NCI-H748 (cell line): ENCODE measurements at regions not wholly inside any gene's neighbourhood (a gene's known extent, or its start where the extent isn't known, plus 50 kb on each side); places are given as distances from the start of the nearest gene placed in this dataset.

Experiments
- DNase-seq: peaks from one replicate; lab custom pipeline; 2025; ENCODE audit not compliant: unreplicated experiment; lab: John Stamatoyannopoulos, UW

DNA sequence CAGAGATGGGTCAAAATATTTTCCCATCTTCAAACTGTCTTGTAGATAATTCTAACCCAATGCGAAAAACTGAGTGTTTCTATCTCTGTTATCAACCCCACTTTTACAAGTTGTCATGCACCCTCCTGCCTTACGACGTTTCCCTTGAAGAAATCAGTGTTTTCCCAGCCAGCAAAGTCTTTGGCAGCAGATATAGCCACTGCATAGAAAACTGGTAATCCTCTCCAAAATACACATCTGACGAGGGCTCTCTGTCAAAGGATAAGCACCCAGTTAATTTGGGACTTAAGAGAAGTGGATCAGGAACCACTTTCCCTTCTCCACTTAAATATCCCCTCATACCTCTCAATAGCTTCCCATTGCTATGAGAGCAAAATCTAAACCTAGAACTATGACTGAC lies 351.9 kb upstream of the MIR17HG start:
- no peak for DNase-seq

DNA sequence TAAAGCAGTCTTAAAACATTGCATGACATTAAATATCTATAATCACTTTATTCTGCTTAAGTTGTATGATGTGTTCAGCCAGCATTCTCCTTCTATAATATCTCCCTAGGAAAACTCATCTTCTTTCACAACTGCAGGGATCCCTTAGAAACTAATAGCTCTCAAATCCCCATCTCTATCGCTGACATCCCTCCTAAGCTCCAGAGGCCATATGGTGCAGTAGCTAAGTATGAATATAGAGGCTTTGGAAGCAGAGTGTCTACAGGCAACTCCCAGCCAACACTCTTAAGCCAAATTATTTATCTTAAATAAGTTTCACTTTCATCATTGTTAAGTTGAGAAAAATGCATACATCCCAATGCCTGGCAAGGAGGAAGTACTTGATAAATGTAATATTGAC lies 349.5 kb upstream of the MIR17HG start:
- no peak for DNase-seq

DNA sequence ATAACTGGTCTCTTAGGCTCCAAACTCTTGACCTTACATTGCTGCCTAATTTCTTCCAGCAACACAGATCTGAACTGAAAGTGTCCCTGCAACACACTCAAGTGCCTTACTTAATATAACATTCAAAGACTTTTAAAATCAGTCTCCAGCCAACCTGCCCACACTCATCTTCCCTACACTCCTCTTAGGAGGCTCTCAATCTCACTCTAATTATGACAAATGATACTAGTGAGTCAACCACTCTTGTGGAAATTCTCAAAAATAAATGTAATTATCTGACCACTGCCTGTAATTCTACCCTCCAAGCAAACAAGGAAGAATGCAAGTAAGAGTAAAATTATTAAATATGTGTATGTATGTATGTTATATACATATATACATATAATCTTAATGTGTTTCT lies 348.1 kb upstream of the MIR17HG start:
- DNase-seq, result no peak

DNA sequence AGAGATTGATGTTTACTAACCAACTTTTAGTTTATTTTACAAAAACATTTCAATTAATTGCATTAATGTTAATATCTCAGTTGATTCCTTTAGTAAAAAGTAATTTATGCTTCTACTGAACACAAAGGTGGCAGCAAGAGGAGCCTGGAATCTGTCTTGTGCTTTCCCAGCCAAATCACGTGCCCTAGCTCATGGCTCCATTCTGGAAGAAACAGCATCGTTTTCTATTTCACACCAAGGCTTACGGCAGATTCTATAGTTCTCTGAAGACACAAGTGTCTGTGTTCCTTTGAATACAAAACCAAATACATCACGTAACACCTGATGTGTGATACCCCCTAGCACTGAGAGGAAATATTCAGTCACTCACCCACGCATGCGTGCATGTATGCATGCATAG lies 346.1 kb upstream of the MIR17HG start:
- no peak for DNase-seq

DNA sequence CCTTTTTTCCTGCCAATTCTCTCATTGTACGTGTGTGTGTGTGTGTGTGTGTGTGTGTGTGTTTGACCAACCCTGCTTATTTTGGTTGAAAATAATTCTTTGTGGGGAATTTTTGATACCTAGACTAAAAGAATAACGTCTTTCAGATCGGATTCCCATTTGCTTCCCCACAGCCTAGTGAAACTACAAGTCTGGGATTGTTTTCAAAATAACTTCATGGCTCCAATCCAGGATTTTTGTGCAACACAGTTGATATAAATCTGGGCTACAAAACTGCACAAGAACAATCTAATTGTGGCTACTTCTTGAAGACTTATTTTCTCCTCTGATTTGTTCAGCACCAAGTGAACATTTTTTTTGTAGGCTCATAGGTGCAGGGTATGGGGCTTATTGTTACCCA lies 332.8 kb upstream of the MIR17HG start:
- DNase-seq, result no peak

DNA sequence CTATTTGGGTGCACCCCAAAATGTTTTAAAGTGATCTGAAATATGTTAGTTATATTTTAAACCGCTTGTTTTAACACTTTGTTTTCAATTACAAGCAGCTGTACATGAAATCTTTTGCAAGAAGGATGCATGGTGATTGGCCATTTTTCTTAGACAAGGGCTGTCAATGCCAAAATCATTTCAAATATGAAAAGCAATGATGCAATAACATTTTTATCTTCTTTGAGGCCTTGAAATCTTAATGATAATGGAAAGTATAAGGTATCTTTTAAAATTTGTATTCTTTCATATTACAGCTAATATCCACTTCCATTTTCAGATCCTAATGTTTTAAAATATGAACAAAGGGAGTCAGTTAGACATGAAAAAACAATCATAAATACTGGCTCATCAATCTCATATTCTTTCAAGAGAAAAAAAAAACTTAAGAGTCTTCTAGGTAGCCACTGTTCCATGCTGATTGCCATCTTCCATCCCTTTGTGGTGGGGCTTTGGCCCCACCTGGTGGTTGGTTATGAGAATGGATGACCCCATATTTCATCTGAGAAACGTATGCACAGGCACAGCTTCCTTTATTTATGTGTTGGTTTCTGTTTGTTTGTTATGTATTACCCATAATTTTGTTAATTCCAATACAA lies 330.3 kb upstream of the MIR17HG start:
- peak; percentile 68 for DNase-seq

DNA sequence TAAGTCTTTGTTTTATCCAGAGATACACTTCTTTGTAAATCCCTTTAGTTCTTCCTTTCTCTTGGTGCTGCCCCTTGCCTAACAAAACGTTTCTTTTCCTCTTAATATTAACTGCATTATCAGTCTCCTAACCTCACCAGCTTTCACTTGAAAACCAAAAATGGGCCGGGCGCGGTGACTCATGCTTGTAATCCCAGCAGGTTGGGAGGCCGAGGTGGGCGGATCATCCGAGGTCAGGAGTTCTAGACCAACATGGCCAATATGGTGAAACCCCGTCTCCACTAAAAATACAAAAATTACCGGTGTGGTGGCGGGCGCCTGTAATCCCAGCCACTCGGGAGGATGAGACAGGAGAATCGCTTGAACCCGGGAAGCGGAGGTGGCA lies 329.8 kb upstream of the MIR17HG start:
- peak; percentile 39 for DNase-seq

DNA sequence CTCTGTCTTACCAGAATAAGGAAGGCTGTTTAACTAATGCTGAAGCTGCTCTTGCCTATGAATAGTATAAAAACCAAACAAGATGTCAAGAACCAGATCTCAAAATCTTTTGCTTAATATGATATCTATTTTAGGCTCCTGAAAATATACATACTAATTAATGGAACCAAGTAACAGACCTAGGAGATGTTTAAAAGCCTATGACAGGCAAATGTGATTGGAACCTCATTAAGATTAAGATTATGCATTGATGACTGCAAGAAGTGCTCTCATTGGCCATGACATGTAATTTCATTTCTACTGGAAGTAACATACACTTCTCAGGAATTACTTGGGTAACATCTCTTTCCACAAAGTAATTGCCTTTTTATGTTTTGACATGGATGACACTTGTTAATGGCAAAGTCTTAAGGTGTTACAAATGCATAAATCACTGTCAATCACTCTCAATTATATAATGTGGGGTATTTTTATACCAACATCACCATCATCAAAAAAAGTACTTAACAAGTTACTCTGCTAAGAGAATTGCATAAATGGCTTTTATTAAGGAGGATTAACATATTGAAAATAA lies 326.9 kb upstream of the MIR17HG start:
- DNase-seq, result no peak

DNA sequence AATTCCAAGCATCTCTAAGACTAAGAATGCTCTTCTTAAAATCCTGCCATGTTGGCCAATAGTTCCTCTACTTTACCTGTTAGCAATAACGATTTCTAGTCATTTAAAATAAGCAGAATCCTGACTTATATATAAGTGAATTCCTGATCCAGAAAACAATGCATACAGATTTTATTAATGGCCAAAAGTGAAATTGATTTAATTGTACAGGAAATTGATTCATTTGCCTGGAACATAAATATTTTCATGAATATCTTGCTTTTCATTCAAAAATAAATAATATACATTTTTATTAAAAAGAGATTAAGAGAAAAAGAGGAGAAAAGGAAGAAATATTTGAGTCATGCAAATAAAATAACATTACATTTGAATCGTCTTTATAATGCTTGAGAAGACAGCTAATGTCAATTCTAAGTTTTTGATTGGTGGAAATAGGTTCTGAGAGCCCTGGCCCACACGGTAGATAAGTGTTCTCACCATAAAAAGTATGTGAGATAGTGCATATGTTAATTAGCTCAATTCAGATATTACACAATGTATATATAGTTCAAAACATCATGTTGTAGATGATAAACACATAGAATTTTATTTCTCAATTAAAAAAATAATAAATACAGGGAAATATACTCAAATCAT lies 323.2 kb upstream of the MIR17HG start:
- no peak for DNase-seq

DNA sequence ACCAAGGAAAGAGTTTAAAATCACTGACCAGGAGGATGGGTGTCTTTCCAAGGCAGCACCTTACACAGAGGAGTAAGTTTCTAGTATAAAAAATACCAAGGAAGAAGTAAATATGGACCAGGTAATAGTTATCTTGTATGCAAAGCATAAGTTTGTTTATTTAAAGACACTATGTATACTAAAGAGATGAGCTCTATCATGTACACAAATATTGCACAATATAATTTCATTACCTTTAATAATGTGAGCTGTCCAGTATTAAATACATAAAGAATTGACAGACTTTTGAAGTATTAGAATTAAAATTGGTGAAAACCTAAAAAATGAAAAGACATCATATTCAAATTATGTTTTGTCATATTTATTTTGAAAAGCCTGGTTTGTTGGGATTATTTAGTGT lies 322.0 kb upstream of the MIR17HG start:
- no peak for DNase-seq

DNA sequence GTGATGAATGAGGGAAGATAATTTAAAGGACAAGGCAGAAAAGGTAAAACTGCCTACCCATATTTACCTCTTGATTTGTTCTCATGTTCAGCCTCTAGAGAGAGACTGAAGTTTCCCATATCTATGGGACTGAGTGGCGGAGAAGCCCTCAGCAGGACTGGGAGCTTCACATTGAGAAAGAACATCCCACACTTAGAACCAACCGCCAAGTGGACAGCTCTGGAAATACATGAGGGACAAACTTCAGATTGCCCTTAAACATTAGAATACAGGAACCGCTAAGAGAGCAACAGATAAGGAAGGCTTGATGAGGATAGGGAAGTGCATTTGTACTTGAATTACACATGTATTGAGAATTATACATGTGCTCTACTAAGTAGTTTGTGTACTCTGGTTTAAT lies 316.0 kb upstream of the MIR17HG start:
- DNase-seq, result no peak

DNA sequence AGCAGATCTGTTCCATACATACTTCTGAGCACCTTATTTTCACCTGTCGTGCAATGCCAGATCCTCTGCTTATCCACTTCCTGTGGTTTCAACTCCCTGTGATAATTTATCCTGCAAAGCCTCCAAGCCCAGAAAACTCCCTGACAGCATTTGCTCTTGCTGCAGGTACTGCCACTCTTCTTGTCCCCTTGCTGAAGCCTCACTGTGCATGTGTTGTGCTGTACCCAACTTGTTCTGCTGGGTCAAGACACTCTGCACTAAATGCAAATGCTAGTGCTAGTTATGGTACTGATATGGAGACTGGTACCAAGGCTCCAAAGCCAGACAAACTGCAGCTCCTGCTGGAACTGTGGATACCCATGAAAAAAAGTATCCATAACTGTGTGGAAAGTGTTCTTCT lies 315.4 kb upstream of the MIR17HG start:
- DNase-seq, result no peak

DNA sequence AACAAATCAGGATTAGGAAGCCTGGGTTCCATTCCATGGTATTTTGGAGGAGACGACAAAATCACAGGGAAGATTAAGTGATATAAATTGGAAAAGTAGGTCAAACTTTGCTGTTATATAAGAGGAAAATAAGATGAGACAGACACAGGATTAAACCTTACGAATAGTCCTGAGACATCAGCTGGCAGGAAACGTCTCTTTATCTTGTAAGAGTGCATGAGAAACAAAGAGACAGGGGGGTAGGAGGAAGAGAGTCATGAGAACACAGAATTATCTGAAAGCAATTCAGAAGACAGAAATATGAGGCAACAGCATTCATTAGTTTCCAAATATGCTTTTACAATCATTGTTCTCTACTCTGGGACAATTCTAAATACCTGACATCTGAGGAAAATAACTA lies 310.6 kb upstream of the MIR17HG start:
- no peak for DNase-seq

DNA sequence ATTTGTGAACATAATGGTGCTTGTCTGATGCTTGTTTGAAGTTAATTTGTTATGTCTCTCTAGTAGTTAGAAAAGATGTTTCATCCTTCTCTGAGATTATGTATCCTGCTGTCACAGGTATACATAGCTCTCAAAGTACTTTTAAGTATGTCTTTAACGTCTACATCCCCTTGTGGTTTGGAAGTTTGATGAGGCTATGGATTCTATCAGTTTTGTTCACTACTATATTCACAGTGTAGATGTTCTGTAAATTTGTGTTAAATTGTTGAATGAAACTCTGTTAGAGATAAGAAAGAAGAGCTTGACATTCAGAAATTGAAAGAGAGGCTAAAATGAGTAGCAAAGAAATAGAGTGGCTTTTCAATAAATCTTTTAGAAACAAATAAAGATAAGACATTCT lies 304.6 kb upstream of the MIR17HG start:
- DNase-seq, result no peak

DNA sequence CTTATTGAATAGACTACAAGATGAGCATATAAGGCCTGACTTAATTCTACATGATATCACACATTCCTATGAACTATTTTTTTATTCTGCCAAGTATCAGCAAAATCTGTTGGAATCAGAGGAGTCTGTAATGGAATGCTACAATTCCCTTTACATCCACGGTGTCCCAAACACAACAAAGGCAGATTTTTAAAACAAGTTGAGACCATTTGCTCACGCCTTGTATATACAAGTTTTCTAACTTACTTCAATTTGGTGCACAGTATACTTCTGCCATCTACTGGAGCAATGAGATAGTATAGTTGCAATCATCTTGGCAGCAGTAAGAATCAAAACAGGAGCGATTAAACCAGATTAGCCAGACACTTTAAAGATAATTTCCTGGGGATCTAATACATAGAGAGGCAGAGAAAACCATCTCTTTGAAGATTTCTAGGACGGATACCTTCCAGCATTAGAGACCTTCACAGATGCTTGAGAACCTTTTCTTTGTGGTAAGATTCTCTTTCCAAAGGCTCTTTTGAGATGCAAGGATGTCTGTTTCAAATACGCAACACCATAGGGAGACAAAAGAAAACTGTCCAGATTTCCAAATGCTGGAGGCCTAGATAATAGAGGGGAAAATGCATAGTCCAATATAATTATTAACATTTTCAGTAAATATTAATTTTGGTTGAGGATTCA lies 302.0 kb upstream of the MIR17HG start:
- DNase-seq, result peak; percentile 29

DNA sequence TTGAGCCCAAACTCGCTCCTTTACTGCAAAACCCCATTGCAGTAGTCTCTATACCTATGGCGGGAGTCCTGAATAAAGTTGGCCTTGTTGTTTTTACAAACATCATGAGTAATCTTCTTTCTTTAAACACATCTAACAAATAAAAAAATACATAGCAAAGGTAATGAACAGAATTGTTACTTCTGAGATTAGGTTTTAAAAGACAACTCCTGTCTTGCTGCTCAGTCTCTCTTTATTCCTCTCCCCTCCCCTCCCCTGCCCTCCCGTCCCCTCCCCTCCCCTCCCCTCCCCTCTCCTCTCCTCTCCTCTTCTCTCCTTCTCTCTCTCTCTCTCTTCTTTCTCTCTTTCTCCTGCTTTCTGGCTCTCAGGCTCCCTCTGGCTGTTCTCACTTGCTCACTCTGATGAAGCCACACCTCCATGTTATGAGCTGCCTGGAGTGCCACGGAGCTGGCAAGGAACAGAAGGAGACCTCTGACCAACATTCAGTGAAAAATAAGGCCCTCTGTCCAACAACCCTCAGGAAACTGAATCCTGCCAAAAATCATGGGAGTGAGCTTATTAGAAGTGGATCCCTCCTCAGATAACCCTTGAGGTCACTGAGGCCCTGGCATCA lies 300.7 kb upstream of the MIR17HG start:
- no peak for DNase-seq

DNA sequence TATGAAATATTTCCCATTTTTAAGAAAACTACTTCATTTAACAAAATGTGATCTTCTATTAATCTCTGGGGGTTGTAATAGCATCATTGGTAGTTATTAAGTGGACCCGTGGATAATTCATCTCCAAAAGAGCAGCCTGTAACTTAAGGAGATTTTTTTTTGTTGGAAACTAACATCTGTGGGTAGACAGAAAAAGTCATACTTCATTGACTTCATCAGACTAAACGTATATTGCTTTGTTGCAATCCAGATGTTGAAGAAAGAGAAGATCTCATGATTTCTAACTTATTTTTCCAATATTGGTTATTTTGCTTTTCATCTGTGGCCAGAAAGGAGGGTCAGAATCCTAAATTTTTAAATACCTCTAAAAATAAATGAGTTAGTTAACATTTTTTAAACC lies 296.5 kb upstream of the MIR17HG start:
- no peak for DNase-seq

DNA sequence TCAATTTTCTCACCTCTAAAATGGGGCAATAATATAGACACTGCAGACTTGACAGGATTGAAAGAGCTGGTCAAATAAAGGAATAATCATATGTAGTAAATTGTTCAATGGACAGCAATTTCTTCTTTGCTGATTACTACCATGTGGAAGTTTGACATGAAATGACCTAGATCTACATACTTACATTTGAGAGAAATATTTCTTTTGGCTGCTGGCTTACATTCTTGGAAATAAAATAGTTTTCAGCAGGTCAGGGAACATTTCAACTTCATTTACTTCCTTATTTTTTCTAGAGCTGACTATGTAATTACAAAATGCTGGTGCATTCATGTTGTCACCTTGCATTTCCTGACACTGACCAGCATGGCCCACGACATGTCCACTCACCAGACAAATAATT lies 294.6 kb upstream of the MIR17HG start:
- no peak for DNase-seq

DNA sequence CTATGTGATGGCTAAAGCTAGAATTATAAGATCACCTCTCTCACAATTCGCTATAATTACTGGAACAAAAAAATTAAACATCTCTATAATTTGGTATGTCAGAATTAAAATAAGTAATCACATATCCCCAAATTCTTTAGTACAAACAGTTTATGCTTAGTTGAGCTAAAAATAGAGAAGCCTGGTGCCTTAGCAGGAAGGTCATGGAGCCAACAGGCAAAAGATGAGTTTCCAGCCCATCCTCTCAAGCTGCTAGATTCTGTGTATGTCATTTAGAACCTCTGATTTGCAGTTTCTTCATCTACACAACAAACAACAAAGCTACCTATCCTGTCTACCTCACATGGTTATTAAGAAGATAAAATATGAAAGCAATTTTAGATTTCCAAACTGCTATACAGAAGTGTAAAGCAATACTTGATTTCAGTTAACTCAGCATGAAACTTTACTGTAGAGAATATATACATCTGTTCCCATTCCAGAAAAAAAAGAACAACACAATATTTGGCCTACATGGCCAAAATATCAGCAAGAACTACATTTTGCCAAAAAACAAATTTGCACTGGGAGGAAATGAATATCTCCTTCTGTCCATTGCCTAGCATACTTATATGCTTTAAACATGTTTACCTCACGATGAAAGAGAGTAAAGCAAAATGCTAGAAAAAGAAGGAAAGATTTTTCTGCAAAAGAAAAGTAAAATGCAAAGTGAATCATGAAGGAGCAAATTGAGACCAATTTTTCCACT lies 294.0 kb upstream of the MIR17HG start:
- no peak for DNase-seq

DNA sequence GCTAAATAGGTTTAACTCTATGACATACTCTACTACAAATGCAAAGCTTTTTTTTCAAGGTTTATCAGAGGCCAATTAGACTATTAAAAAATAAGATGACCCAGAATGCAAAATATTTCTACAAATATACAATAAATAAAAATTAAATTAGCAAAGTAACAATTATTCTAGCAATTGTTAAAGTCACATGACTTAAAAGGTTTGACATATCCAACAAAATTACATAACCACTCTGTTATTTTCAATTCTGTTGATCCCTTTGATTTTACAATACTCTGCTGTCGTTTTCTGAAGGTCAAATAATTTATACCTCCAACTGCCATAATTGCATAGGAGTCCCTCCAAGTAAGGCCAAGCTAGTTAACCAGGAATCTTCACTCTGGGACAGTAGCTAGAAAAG lies 292.6 kb upstream of the MIR17HG start:
- DNase-seq, result no peak

DNA sequence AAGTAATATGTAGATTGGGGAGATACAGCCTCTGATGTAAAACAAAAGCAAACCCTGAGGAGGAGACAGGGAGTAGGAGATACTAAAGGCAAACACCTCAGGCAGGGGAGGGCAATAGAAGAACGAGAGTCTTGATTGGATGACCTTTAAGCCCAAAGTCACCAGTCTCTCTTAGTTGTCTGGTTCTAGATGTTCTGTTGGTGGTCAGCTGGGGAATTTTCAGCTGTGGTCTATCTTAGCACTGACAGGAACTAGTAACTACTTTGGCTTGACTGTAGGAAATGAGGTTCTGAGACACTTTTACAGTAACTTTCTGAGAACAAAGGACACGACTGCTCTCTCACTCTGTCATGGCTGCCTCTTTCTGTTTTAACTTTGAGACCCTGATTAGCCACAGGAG lies 290.7 kb upstream of the MIR17HG start:
- no peak for DNase-seq
